ENCODE measurements at regions not wholly inside any gene's neighbourhood (a gene's known extent, or its start where the extent isn't known, plus 50 kb on each side); places are given as distances from the start of the nearest gene placed in this dataset.

GRCh38 chr10:30728766-30729165 lies 99.2 kb upstream of the LYZL2 start:
- H3K79me2 ChIP-seq (ENCODE audit: insufficient read depth, low read length), result no peaks in the 10 kb centered on the region
- H3K27me3 ChIP-seq (ENCODE audit: control insufficient read depth in 1 of 2, insufficient read depth in 2 of 2, low read length in 2 of 2), result peaks cover 2 to 9% of the 10 kb centered on the region in 2 experiments; a peak in 2 of 5 replicates
- BruUV-seq (replicated peaks), result no TSS peak
- H4K20me1 ChIP-seq (ENCODE audit: insufficient read depth, low read length), result no peaks in the 10 kb centered on the region
- H3K27ac ChIP-seq (ENCODE audit: extremely low read length, insufficient read depth, low read length), result no peak overlapping the region
- no peak overlapping the region for H3K4me2 ChIP-seq (ENCODE audit: low read depth, low read length)
- H3K9me3 ChIP-seq (ENCODE audit: low read length), result no peaks in the 10 kb centered on the region
- intact Hi-C loops (cut with micrococcal nuclease; ENCODE audit: unreplicated experiment), result loop anchor here (10.0 kb wide), 2 partner anchors 766 to 1466 kb away; no protein-coding TSS in a partner anchor
- no peaks in the 10 kb centered on the region for H3K36me3 ChIP-seq (replicated peaks in 1 of 2; ENCODE audit: control insufficient read depth in 1 of 2, insufficient read depth in 2 of 2, low read length in 2 of 2)
- CTCF ChIA-PET (ENCODE audit: low intra/inter-chr PET ratio, low total read pairs), result no interaction called here
- no peak for DNase-seq (ENCODE audit: low spot score)
- in situ Hi-C loops (cut with HindIII; ENCODE audit: extremely low pct_ligation_motif_present, low pct_unique_long_range_greater_than_20kb), result no loop called here
- H2AFZ ChIP-seq (ENCODE audit: low read length), result no peak overlapping the region
- ATAC-seq, result no peak
- POLR2A ChIA-PET, result no interaction called here
- H3K9ac ChIP-seq (ENCODE audit: insufficient read depth, low read depth, low read length), result no peak overlapping the region
- 5% methylated on average over 4 of the region's 4 CpGs for WGBS (ENCODE audit: low lambda C conversion rate)
- FAIRE-seq, result no peak
- H3K4me3 ChIP-seq (replicated peaks in 1 of 3; ENCODE audit: insufficient read depth in 1 of 3, low read depth in 2 of 3, low read length in 3 of 3), result no peak overlapping the region
- TF ChIP-seq U2AF2 (IDR thresholded peaks at IDR 0.05; ENCODE audit: low read depth, low read length), result no peak
- TF ChIP-seq ZC3H13 (CRISPR knock-in tag; IDR thresholded peaks at IDR 0.05), result no peak
- no peak for TF ChIP-seq TRIM24 (CRISPR knock-in tag; IDR thresholded peaks at IDR 0.05)
- no peak for TF ChIP-seq ZBTB40 (IDR thresholded peaks at IDR 0.05)
- TF ChIP-seq ZBTB40 (CRISPR knock-in tag; IDR thresholded peaks at IDR 0.05), result no peak
- TF ChIP-seq ZNF780A (CRISPR knock-in tag; IDR thresholded peaks at IDR 0.05), result no peak
- TF ChIP-seq MEF2D (CRISPR knock-in tag; IDR thresholded peaks at IDR 0.05), result no peak
- TF ChIP-seq ZSCAN22 (CRISPR knock-in tag; IDR thresholded peaks at IDR 0.05), result no peak
- H3K4me1 ChIP-seq (ENCODE audit: insufficient read depth, low read length), result no peaks in the 10 kb centered on the region

All from HepG2 (cell line).